A549 (cell line): ENCODE measurements at regions not wholly inside any gene's neighbourhood (a gene's known extent, or its start where the extent isn't known, plus 50 kb on each side); places are given as distances from the start of the nearest gene placed in this dataset.

Experiments
- CBX2 ChIP-seq: fragments of 200-600 bp; sonication (generic); IDR thresholded peaks from 2 replicates; pipeline ENCODE4 v1.6.1; 2016; ENCODE audit warnings: low read depth, mild to moderate bottlenecking, borderline replicate concordance
- GATA3 ChIP-seq: IDR thresholded peaks from 2 replicates; pipeline ENCODE4 v1.6.1; 2012; ENCODE audit warnings: borderline replicate concordance
- POLR2A ChIP-seq: IDR thresholded peaks from 2 replicates; pipeline ENCODE4 v1.6.1; 2012; ENCODE audit warnings: mild to moderate bottlenecking, low read length
- ZFP36 ChIP-seq: fragments of 450-650 bp; IDR thresholded peaks from 2 replicates; pipeline ENCODE4 v1.6.1; 2014; ENCODE audit warnings: borderline replicate concordance; ENCODE audit not compliant: partially characterized antibody
- ZSCAN20 ChIP-seq: fragments of 250-450 bp; sonication (Bioruptor Pico); IDR thresholded peaks from 2 replicates; pipeline ENCODE4 v1.8.0; 2022; ENCODE audit warnings: mild to moderate bottlenecking, moderate library complexity
- TF ChIP-seq, protein P1 (sequence below): fragments of >200 bp; sonication (Bioruptor Twin); formaldehyde crosslinking; IDR thresholded peaks from 3 replicates; pipeline ENCODE4 v1.5.1; 2016
- TF ChIP-seq, protein P2 (sequence below): fragments of 450-650 bp; IDR thresholded peaks from 2 replicates; pipeline ENCODE4 v1.6.1; 2014; ENCODE audit warnings: antibody characterized with exemption
- TF ChIP-seq, protein P3 (sequence below): IDR thresholded peaks from 2 replicates; pipeline ENCODE4 v1.6.1; 2012
- TF ChIP-seq, protein P4 (sequence below): fragments of 200-600 bp; sonication (generic); IDR thresholded peaks from 2 replicates; pipeline ENCODE4 v1.6.1; 2016; ENCODE audit warnings: antibody characterized with exemption, mild to moderate bottlenecking, moderate library complexity
- TF ChIP-seq, protein P5 (sequence below): fragments of 150-350 bp; IDR thresholded peaks from 2 replicates; pipeline ENCODE4 v1.6.1; 2014; ENCODE audit warnings: low read depth, mild to moderate bottlenecking, low read length

DNA sequence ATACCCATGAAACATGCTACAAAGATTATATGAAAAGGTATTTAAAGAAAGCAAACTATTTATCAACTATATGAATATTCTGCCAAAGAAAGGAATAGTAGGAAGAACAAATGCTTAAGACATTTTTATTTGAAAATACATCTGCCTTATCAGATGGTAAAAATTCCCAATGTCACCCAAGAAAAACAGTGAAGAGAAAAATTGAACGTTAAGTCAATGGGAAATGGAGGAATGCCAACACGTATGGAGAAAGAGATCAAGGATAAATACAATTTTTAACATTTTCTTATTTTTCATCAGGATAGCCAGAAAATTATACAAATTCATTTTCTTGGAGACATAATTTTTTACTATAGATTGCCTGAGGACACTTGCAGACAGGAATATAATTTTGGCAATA, 394.2 kb downstream of the ZEB2 start:
- no peak for TF ChIP-seq ZFP36
- TF ChIP-seq ZSCAN20 (CRISPR knock-in tag): no peak
- TF ChIP-seq, protein P1, sequence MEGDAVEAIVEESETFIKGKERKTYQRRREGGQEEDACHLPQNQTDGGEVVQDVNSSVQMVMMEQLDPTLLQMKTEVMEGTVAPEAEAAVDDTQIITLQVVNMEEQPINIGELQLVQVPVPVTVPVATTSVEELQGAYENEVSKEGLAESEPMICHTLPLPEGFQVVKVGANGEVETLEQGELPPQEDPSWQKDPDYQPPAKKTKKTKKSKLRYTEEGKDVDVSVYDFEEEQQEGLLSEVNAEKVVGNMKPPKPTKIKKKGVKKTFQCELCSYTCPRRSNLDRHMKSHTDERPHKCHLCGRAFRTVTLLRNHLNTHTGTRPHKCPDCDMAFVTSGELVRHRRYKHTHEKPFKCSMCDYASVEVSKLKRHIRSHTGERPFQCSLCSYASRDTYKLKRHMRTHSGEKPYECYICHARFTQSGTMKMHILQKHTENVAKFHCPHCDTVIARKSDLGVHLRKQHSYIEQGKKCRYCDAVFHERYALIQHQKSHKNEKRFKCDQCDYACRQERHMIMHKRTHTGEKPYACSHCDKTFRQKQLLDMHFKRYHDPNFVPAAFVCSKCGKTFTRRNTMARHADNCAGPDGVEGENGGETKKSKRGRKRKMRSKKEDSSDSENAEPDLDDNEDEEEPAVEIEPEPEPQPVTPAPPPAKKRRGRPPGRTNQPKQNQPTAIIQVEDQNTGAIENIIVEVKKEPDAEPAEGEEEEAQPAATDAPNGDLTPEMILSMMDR: no peak
- TF ChIP-seq, protein P2, sequence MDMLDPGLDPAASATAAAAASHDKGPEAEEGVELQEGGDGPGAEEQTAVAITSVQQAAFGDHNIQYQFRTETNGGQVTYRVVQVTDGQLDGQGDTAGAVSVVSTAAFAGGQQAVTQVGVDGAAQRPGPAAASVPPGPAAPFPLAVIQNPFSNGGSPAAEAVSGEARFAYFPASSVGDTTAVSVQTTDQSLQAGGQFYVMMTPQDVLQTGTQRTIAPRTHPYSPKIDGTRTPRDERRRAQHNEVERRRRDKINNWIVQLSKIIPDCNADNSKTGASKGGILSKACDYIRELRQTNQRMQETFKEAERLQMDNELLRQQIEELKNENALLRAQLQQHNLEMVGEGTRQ: no peak
- TF ChIP-seq POLR2A: no peak
- no peak for TF ChIP-seq CBX2
- TF ChIP-seq, protein P3, sequence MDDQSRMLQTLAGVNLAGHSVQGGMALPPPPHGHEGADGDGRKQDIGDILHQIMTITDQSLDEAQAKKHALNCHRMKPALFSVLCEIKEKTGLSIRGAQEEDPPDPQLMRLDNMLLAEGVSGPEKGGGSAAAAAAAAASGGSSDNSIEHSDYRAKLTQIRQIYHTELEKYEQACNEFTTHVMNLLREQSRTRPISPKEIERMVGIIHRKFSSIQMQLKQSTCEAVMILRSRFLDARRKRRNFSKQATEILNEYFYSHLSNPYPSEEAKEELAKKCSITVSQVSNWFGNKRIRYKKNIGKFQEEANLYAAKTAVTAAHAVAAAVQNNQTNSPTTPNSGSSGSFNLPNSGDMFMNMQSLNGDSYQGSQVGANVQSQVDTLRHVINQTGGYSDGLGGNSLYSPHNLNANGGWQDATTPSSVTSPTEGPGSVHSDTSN: no peak
- TF ChIP-seq, protein P4, sequence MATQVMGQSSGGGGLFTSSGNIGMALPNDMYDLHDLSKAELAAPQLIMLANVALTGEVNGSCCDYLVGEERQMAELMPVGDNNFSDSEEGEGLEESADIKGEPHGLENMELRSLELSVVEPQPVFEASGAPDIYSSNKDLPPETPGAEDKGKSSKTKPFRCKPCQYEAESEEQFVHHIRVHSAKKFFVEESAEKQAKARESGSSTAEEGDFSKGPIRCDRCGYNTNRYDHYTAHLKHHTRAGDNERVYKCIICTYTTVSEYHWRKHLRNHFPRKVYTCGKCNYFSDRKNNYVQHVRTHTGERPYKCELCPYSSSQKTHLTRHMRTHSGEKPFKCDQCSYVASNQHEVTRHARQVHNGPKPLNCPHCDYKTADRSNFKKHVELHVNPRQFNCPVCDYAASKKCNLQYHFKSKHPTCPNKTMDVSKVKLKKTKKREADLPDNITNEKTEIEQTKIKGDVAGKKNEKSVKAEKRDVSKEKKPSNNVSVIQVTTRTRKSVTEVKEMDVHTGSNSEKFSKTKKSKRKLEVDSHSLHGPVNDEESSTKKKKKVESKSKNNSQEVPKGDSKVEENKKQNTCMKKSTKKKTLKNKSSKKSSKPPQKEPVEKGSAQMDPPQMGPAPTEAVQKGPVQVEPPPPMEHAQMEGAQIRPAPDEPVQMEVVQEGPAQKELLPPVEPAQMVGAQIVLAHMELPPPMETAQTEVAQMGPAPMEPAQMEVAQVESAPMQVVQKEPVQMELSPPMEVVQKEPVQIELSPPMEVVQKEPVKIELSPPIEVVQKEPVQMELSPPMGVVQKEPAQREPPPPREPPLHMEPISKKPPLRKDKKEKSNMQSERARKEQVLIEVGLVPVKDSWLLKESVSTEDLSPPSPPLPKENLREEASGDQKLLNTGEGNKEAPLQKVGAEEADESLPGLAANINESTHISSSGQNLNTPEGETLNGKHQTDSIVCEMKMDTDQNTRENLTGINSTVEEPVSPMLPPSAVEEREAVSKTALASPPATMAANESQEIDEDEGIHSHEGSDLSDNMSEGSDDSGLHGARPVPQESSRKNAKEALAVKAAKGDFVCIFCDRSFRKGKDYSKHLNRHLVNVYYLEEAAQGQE: no peak
- TF ChIP-seq, protein P5, sequence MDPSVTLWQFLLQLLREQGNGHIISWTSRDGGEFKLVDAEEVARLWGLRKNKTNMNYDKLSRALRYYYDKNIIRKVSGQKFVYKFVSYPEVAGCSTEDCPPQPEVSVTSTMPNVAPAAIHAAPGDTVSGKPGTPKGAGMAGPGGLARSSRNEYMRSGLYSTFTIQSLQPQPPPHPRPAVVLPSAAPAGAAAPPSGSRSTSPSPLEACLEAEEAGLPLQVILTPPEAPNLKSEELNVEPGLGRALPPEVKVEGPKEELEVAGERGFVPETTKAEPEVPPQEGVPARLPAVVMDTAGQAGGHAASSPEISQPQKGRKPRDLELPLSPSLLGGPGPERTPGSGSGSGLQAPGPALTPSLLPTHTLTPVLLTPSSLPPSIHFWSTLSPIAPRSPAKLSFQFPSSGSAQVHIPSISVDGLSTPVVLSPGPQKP: no peak
- no peak for TF ChIP-seq GATA3
